ENCODE measurements at regions not wholly inside any gene's neighbourhood (a gene's known extent, or its start where the extent isn't known, plus 50 kb on each side); places are given as distances from the start of the nearest gene placed in this dataset.

GRCh38 chr11:112769170-112769569 is 192.1 kb upstream of the NCAM1 start:
- 81% methylated on average over 5 of the region's 5 CpGs for WGBS (ENCODE audit: low lambda C conversion rate, missing lambda C conversion rate)
- Histone ChIP-seq H3K4me1 (ENCODE audit: insufficient read depth) (no peaks in the 10 kb centered on the region), H3K27me3 (no peaks in the 10 kb centered on the region), H3K4me2 (no peak overlapping the region), H2AFZ (no peak overlapping the region), H3K36me3 (replicated peaks; ENCODE audit: insufficient read depth, low read depth) (no peaks in the 10 kb centered on the region), H3K9me3 (ENCODE audit: low read depth) (no peaks in the 10 kb centered on the region), H3K4me3 (no peak overlapping the region), H3K27ac (no peak overlapping the region), H3K79me2 (no peaks in the 10 kb centered on the region), H4K20me1 (ENCODE audit: insufficient read depth, poor library complexity, severe bottlenecking) (no peaks in the 10 kb centered on the region), H3K9me2 (replicated peaks; ENCODE audit: insufficient read depth) (no peaks in the 10 kb centered on the region)
- no peak for DNase-seq (ENCODE audit: low spot score)
- TF ChIP-seq EZH2 (IDR thresholded peaks at IDR 0.05; ENCODE audit: borderline replicate concordance) (no peak), CTCF (IDR thresholded peaks at IDR 0.05; ENCODE audit: poor library complexity) (no peak), EZH2phosphoT487 (IDR thresholded peaks at IDR 0.05; ENCODE audit: low read depth, severe bottlenecking, unreplicated experiment) (no peak)

GRCh38 chr11:112769584-112769983 is 191.6 kb upstream of the NCAM1 start:
- H3K27me3 ChIP-seq: no peaks in the 10 kb centered on the region
- H3K27ac ChIP-seq: no peak overlapping the region
- no peak overlapping the region for H3K4me3 ChIP-seq
- H3K36me3 ChIP-seq (replicated peaks; ENCODE audit: insufficient read depth, low read depth): no peaks in the 10 kb centered on the region
- TF ChIP-seq EZH2 (IDR thresholded peaks at IDR 0.05; ENCODE audit: borderline replicate concordance) (no peak), CTCF (IDR thresholded peaks at IDR 0.05; ENCODE audit: poor library complexity) (no peak), EZH2phosphoT487 (IDR thresholded peaks at IDR 0.05; ENCODE audit: low read depth, severe bottlenecking, unreplicated experiment) (no peak)
- H3K4me1 ChIP-seq (ENCODE audit: insufficient read depth): no peaks in the 10 kb centered on the region
- H2AFZ ChIP-seq: no peak overlapping the region
- no peaks in the 10 kb centered on the region for H3K9me3 ChIP-seq (ENCODE audit: low read depth)
- H4K20me1 ChIP-seq (ENCODE audit: insufficient read depth, poor library complexity, severe bottlenecking): no peaks in the 10 kb centered on the region
- DNase-seq (ENCODE audit: low spot score): no peak
- H3K79me2 ChIP-seq: no peaks in the 10 kb centered on the region
- H3K9me2 ChIP-seq (replicated peaks; ENCODE audit: insufficient read depth): no peaks in the 10 kb centered on the region
- WGBS (ENCODE audit: low lambda C conversion rate, missing lambda C conversion rate): 74% methylated on average over 4 of the region's 4 CpGs
- H3K4me2 ChIP-seq: no peak overlapping the region

- H3K4me1 ChIP-seq (ENCODE audit: insufficient read depth): no peaks in the 10 kb centered on the region
- H3K4me2 ChIP-seq: no peak overlapping the region
- no peaks in the 10 kb centered on the region for H3K79me2 ChIP-seq
- no peaks in the 10 kb centered on the region for H3K36me3 ChIP-seq (replicated peaks; ENCODE audit: insufficient read depth, low read depth)
- TF ChIP-seq EZH2 (IDR thresholded peaks at IDR 0.05; ENCODE audit: borderline replicate concordance) (no peak), EZH2phosphoT487 (IDR thresholded peaks at IDR 0.05; ENCODE audit: low read depth, severe bottlenecking, unreplicated experiment) (no peak), CTCF (IDR thresholded peaks at IDR 0.05; ENCODE audit: poor library complexity) (no peak)
- no peaks in the 10 kb centered on the region for H4K20me1 ChIP-seq (ENCODE audit: insufficient read depth, poor library complexity, severe bottlenecking)
- no peak overlapping the region for H2AFZ ChIP-seq
- no peak for DNase-seq (ENCODE audit: low spot score)
- 64% methylated on average over 5 of the region's 5 CpGs for WGBS (ENCODE audit: low lambda C conversion rate, missing lambda C conversion rate)
- no peaks in the 10 kb centered on the region for H3K9me3 ChIP-seq (ENCODE audit: low read depth)
- no peak overlapping the region for H3K4me3 ChIP-seq
- H3K27me3 ChIP-seq: no peaks in the 10 kb centered on the region
- no peak overlapping the region for H3K27ac ChIP-seq
- no peaks in the 10 kb centered on the region for H3K9me2 ChIP-seq (replicated peaks; ENCODE audit: insufficient read depth)
Observed at GRCh38 chr11:112770033-112770432, 191.2 kb upstream of the NCAM1 start.

GRCh38 chr11:112770487-112770886 is 190.7 kb upstream of the NCAM1 start:
- Histone ChIP-seq H3K4me2 (no peak overlapping the region), H2AFZ (no peak overlapping the region), H3K79me2 (no peaks in the 10 kb centered on the region), H3K4me3 (no peak overlapping the region), H3K4me1 (ENCODE audit: insufficient read depth) (no peaks in the 10 kb centered on the region), H3K9me3 (ENCODE audit: low read depth) (no peaks in the 10 kb centered on the region), H3K9me2 (replicated peaks; ENCODE audit: insufficient read depth) (no peaks in the 10 kb centered on the region), H3K27me3 (no peaks in the 10 kb centered on the region), H4K20me1 (ENCODE audit: insufficient read depth, poor library complexity, severe bottlenecking) (no peaks in the 10 kb centered on the region), H3K27ac (no peak overlapping the region), H3K36me3 (replicated peaks; ENCODE audit: insufficient read depth, low read depth) (no peaks in the 10 kb centered on the region)
- 98% methylated on average over 3 of the region's 3 CpGs for WGBS (ENCODE audit: low lambda C conversion rate, missing lambda C conversion rate)
- TF ChIP-seq EZH2phosphoT487 (IDR thresholded peaks at IDR 0.05; ENCODE audit: low read depth, severe bottlenecking, unreplicated experiment): no peak
- no peak for TF ChIP-seq CTCF (IDR thresholded peaks at IDR 0.05; ENCODE audit: poor library complexity)
- no peak for TF ChIP-seq EZH2 (IDR thresholded peaks at IDR 0.05; ENCODE audit: borderline replicate concordance)
- no peak for DNase-seq (ENCODE audit: low spot score)

Data from hepatocyte (in vitro differentiated cells).